ENCODE measurements at regions not wholly inside any gene's neighbourhood (a gene's known extent, or its start where the extent isn't known, plus 50 kb on each side); places are given as distances from the start of the nearest gene placed in this dataset.

DNA sequence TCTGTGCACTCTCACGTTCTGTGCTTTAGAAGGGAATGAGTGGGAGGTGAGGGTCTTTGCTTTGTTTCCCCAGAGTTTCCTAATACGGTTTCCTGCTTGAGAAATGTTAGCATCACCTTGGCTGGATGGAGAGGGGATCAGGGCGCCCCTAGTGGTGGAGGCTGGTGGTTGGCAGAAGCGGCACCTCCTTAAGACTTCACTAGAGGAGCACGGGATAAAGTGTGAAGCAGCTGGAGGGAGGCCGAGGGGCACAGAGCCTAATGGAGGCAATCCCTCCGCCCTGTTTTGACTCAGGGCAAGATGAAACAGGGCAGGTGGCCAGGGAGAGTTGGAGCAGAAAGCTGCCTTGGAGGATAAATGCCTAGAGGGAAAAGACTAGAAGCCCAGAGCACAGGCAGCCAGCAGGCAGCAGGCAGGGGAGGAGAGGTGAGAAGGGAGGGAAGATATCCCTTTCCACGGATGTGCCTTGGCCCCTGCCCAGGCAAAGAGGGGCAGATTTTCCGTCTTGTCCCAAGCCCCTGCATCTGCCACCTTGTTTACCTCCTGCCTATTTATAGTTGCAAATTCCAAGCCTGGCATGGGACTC, 56.0 kb upstream of the BTRC start:
- FAIRE-seq, result no peak
- DNase-seq (ENCODE audit: low spot score), result peak; percentile 28

- FAIRE-seq (no peak), DNase-seq (ENCODE audit: low spot score) (no peak)
These were observed 54.8 kb upstream of the BTRC start for GRCh38 chr10:101299211-101299610.

DNA sequence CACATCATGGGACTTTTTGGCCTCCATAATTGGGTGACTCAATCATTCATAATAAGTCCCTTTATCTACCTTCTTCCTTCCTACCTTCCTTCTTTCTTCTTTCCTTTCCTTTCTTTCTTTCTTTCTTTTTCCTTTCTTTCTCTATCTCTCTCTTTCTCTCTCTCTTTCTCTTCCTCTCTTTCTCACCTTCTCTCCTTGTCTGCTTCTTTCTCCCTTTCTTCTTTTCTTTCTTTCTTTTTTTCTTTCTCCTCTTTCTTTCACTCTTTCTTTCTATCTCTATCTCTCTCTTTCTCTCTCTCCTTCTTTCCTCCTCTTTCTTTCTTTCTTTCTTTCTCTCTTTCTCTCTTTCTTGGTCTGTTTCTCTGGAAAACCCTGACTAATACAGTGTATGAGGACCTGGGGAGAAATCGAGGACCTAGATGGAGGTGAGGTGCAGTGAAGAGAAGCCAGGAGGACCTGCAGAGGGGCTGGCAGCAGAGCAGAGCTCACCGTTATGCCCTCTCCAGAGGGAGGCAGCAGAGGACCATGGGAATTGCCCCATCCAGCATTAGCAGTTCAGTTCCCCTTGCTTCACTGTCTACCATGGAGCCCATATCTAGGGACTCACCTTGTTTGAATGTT, 52.7 kb upstream of the BTRC start:
- DNase-seq (ENCODE audit: low spot score) (peak; percentile 7), FAIRE-seq (no peak)

DNA sequence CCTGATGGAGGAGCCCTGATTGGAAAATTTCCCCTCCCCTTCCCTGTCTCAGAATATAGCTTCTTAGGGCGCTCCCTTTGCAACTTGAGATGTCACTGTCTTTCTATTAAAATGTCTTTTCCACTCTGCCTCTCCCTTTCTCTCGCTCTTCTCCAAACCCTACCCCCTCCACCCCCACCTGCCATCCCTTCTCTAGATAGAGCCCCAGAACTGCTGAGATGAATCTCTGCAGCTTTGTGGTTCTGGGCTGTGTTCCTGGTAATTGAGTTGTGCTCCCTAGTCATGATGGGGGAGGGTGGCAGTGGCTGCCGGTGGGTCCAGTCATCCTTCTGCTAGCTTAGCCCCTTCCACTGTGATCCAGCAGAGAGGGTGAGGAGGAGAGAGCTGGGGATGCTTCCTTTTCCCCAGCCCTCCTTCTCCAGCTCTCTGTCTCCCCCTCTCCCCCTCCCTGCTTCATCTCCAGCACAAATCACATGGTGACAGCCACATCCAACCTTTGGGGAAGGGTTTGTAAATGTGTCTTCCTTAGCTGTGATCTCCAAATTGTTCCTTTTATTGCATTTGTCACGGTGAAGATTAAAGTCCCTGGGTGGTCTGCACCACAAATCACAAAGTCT, 50.8 kb upstream of the BTRC start:
- FAIRE-seq (no peak), DNase-seq (ENCODE audit: low spot score) (no peak)
